K562 (cell line): ENCODE measurements at regions not wholly inside any gene's neighbourhood (a gene's known extent, or its start where the extent isn't known, plus 50 kb on each side); places are given as distances from the start of the nearest gene placed in this dataset.

Experiments used
- ATAC-seq: fragments of 200-7000 bp; cut with Tn5 transposase; 3 replicates; pipeline ENCODE4 v1.9.1; 2020; ENCODE audit warnings: moderate library complexity
- BruUV-seq: library from RNA; stranded (reverse); fragments of 400-500 nt; replicated peaks from 2 replicates; lab custom pipeline; 2021; lab: Mats Ljungman, UMichigan
- CTCF ChIA-PET: fragments of 300-600 bp; formaldehyde crosslinking; extraction: SDS; loops from one replicate; lab custom pipeline; 2021; ENCODE audit warnings: low intra/inter-chr PET ratio; lab: Yijun Ruan, JAX
- POLR2A ChIA-PET: fragments of 300-600, 350-650 bp; sonication (Branson Sonifier 250); formaldehyde crosslinking; extraction: SDS; loops from one replicate; lab custom pipeline; 2021; ENCODE audit warnings: antibody characterized with exemption, inconsistent platforms; lab: Yijun Ruan, JAX
- DNase-seq, 4 experiments: peaks; one replicate each; pipeline versions ENCODE4 v3.0.0 to v3.0.0-alpha.2; 2011 to 2018; ENCODE audit warnings: low spot score in 3 of 4, mixed read lengths in 3 of 4; ENCODE audit errors: extremely low read depth in 1 of 4
- FAIRE-seq: peaks from 2 replicates; lab custom pipeline; 2011; peaks lifted over from hg19 to GRCh38; lab: Jason Lieb, UNC
- H2AFZ ChIP-seq: 2 replicates; pipeline ENCODE4 v1.6.0; 2011; ENCODE audit warnings: low read depth, low read length, control low read depth, inconsistent platforms
- H3K27ac ChIP-seq: fragments of 200-600 bp; 3 replicates; pipeline ENCODE4 v1.8.0; 2011; ENCODE audit warnings: low read depth, mild to moderate bottlenecking, control low read depth, inconsistent platforms, low read length, moderate library complexity, mixed read lengths; ENCODE audit errors: extremely low read depth
- H3K27me3 ChIP-seq, 2 experiments: fragments of 300-600 bp in 1 of 2; 2 replicates in 1 of 2; 3 replicates in 1 of 2; pipeline versions ENCODE4 v1.6.0 to v1.8.0; 2011; ENCODE audit warnings: inconsistent platforms in 2 of 2, low read length in 2 of 2, mild to moderate bottlenecking in 1 of 2, mixed read lengths in 1 of 2, moderate library complexity in 1 of 2; ENCODE audit not compliant: control insufficient read depth in 2 of 2, insufficient read depth in 2 of 2
- H3K36me3 ChIP-seq: fragments of 300-600 bp; 3 replicates; pipeline ENCODE4 v1.8.0; 2011; ENCODE audit warnings: mild to moderate bottlenecking, low read length, inconsistent platforms; ENCODE audit not compliant: control insufficient read depth, insufficient read depth
- H3K4me1 ChIP-seq, 2 experiments: fragments of 200-600 bp in 1 of 2; replicated peaks in 1 of 2; 2 replicates in 1 of 2; 3 replicates in 1 of 2; pipeline versions ENCODE4 v1.5.1 to v1.8.0; 2011; ENCODE audit warnings: inconsistent platforms in 2 of 2, low read length in 2 of 2, mild to moderate bottlenecking in 1 of 2, mixed read lengths in 1 of 2, moderate library complexity in 1 of 2; ENCODE audit not compliant: control insufficient read depth in 2 of 2, insufficient read depth in 2 of 2
- H3K4me2 ChIP-seq: 2 replicates; pipeline ENCODE4 v1.6.1; 2011; ENCODE audit warnings: low read length, control low read depth, inconsistent platforms, mixed read lengths; ENCODE audit not compliant: insufficient read depth
- H3K4me3 ChIP-seq: fragments of 200-600 bp; sonication (generic), shearing (Covaris generic); 2 replicates; pipeline ENCODE4 v1.5.1; 2016; ENCODE audit warnings: control low read depth, inconsistent platforms
- H3K79me2 ChIP-seq: fragments of 200-600 bp; 3 replicates; pipeline ENCODE4 v1.8.0; 2011; ENCODE audit warnings: low read length, inconsistent platforms; ENCODE audit not compliant: control insufficient read depth, insufficient read depth
- H3K9ac ChIP-seq, 2 experiments: 2 replicates each; pipeline versions ENCODE4 v1.6.0 to v1.6.1; 2011; ENCODE audit warnings: low read depth in 2 of 2, low read length in 2 of 2, control low read depth in 1 of 2, inconsistent platforms in 1 of 2, mild to moderate bottlenecking in 1 of 2, mixed read lengths in 1 of 2; ENCODE audit not compliant: insufficient read depth in 1 of 2
- H3K9me1 ChIP-seq: one replicate; pipeline ENCODE4 v1.6.0; 2011; ENCODE audit warnings: inconsistent platforms, mild to moderate bottlenecking, low read length, moderate library complexity; ENCODE audit not compliant: control insufficient read depth, insufficient read depth
- H3K9me3 ChIP-seq: replicated peaks from 2 replicates; pipeline ENCODE4 v1.5.1; 2011; ENCODE audit warnings: low read depth, low read length, inconsistent platforms; ENCODE audit not compliant: control insufficient read depth, insufficient read depth
- H4K20me1 ChIP-seq: replicated peaks from 2 replicates; pipeline ENCODE4 v1.6.1; 2011; ENCODE audit warnings: low read length, inconsistent platforms, mixed read lengths; ENCODE audit not compliant: control insufficient read depth, insufficient read depth
- BRCA1 ChIP-seq, 2 experiments: fragments of 450-650 bp in 1 of 2; sonication (generic) in 1 of 2; formaldehyde crosslinking in 1 of 2; IDR thresholded peaks; 2 replicates each; pipeline versions ENCODE4 v1.5.0 to v1.6.1; 2017 to 2020; ENCODE audit warnings: mild to moderate bottlenecking in 1 of 2, missing genetic modification reagents in 1 of 2
- CBX8 ChIP-seq: fragments of 200-600 bp; sonication (generic); IDR thresholded peaks from 2 replicates; pipeline ENCODE4 v1.6.1; 2012; ENCODE audit warnings: borderline replicate concordance, mixed run types, low read depth, mild to moderate bottlenecking, moderate library complexity, mixed read lengths, low read length, control low read depth, inconsistent platforms; ENCODE audit not compliant: poor library complexity, severe bottlenecking; ENCODE audit errors: extremely low read depth
- CCAR2 ChIP-seq: fragments of 200-400 bp; formaldehyde crosslinking; IDR thresholded peaks from 2 replicates; pipeline ENCODE4 v1.6.1; 2017; ENCODE audit warnings: mild to moderate bottlenecking, low read depth, low read length
- ELF4 ChIP-seq: fragments of 450-650 bp; formaldehyde crosslinking; IDR thresholded peaks from 2 replicates; pipeline ENCODE4 v1.4.0; 2022; ENCODE audit warnings: missing genetic modification characterization
- FOXP4 ChIP-seq: sonication (generic); formaldehyde crosslinking; IDR thresholded peaks from 2 replicates; pipeline ENCODE4 v1.8.0; 2022; ENCODE audit warnings: mild to moderate bottlenecking, missing genetic modification reagents, borderline replicate concordance
- GABPA ChIP-seq: fragments of 200-800 bp; sonication (Bioruptor generic); conservative IDR thresholded peaks from 2 replicates; pipeline ENCODE4 v1.6.1; 2016; ENCODE audit warnings: low read depth, missing genetic modification characterization, missing compliant biosample characterization
- GATAD2B ChIP-seq: fragments of 450-650 bp; IDR thresholded peaks from 2 replicates; pipeline ENCODE4 v1.6.1; 2017; ENCODE audit warnings: mild to moderate bottlenecking, borderline replicate concordance
- NR2C1 ChIP-seq, 2 experiments: fragments of 450-650 bp; IDR thresholded peaks; 2 replicates each; pipeline ENCODE4 v1.6.1; 2017; ENCODE audit warnings: mild to moderate bottlenecking in 2 of 2, antibody characterized with exemption in 1 of 2, inconsistent platforms in 1 of 2, missing compliant biosample characterization in 1 of 2, missing genetic modification characterization in 1 of 2
- OTX1 ChIP-seq: fragments of 450-650 bp; formaldehyde crosslinking; IDR thresholded peaks from 2 replicates; pipeline ENCODE4 v1.4.0; 2022; ENCODE audit warnings: mild to moderate bottlenecking
- PCBP2 ChIP-seq: fragments of 200-400 bp; formaldehyde crosslinking; IDR thresholded peaks from 2 replicates; pipeline ENCODE4 v1.6.1; 2018; ENCODE audit warnings: low read length, low read depth, mild to moderate bottlenecking, moderate library complexity; ENCODE audit not compliant: poor library complexity, severe bottlenecking
- SRF ChIP-seq, 2 experiments: fragments of 250-450, 450-650 bp in 1 of 2; sonication (Bioruptor Pico) in 1 of 2; sonication (generic) in 1 of 2; formaldehyde crosslinking; IDR thresholded peaks; 2 replicates each; pipeline versions ENCODE4 v1.5.0 to v1.5.1; 2020 to 2022; ENCODE audit warnings: mild to moderate bottlenecking in 1 of 2, missing genetic modification reagents in 1 of 2
- THRB ChIP-seq: fragments of 450-650 bp; formaldehyde crosslinking; conservative IDR thresholded peaks from 2 replicates; pipeline ENCODE4 v1.4.0; 2022; ENCODE audit warnings: mild to moderate bottlenecking, missing genetic modification characterization
- XRCC4 ChIP-seq: IDR thresholded peaks from one replicate; pipeline ENCODE4 v1.6.1; 2011; ENCODE audit not compliant: insufficient read depth, insufficient read length; ENCODE audit errors: extremely low read depth
- ZNF655 ChIP-seq: fragments of 250-450 bp; sonication (Bioruptor Pico); IDR thresholded peaks from 2 replicates; pipeline ENCODE4 v1.5.0; 2021
- ZZZ3 ChIP-seq: fragments of 450-650 bp; IDR thresholded peaks from 2 replicates; pipeline ENCODE4 v1.6.1; 2016; ENCODE audit warnings: antibody characterized with exemption, mild to moderate bottlenecking, moderate library complexity
- WGBS: fragments of 100-300 bp; shearing (Covaris generic); methylation state at CpG from one replicate; pipeline ENCODE4 v1.1.6; 2016; ENCODE audit warnings: low coverage, mixed read lengths; ENCODE audit not compliant: insufficient coverage; ENCODE audit errors: missing lambda C conversion rate; 5-methylcytosine and 5-hydroxymethylcytosine counted together
- in situ Hi-C: fragments of 300-500 bp; cut with MboI; formaldehyde crosslinking; loops from 4 replicates; pipeline ENCODE4 v1.15.0; 2018; ENCODE audit warnings: inconsistent platforms, mixed read lengths
- intact Hi-C: fragments of 100-400 bp; cut with micrococcal nuclease; formaldehyde crosslinking; loops from 2 replicates; pipeline ENCODE4 v1.14.2; 2022

GRCh38 chr10:21406595-21407193, 118.8 kb downstream of the SKIDA1 start:
- DNase-seq = peak; percentile 17 to 34 (median 28)
- ChIA-PET POLR2A (interaction anchor here (1.4 kb wide), 1 partner anchor 341 kb away, joined by 3 read pairs; no protein-coding TSS in a partner anchor), CTCF (no interaction called here)
- no peaks in the 10 kb centered on the region for H3K36me3 ChIP-seq
- H3K9me3 ChIP-seq = 0 out of 2 replicates have a peak, but pooled peaks cover under 1% of the 10 kb centered on the region
- 1% methylated on average over 7 of the region's 7 CpGs for WGBS
- peak overlapping the region; percentile 57 for H2AFZ ChIP-seq
- H3K4me1 ChIP-seq = peaks cover 0 to 8% of the 10 kb centered on the region in 2 experiments; a peak in 3 of 5 replicates
- H4K20me1 ChIP-seq = no peaks in the 10 kb centered on the region
- intact Hi-C loops (no loop called here), in situ Hi-C loops (no loop called here)
- FAIRE-seq = peak; percentile 76
- H3K27me3 ChIP-seq = peaks cover 12 to 33% of the 10 kb centered on the region in 2 experiments
- no TSS peak for BruUV-seq
- no peaks in the 10 kb centered on the region for H3K79me2 ChIP-seq
- no peak overlapping the region for H3K27ac ChIP-seq
- no peak overlapping the region for H3K4me3 ChIP-seq
- H3K4me2 ChIP-seq = no peak overlapping the region
- H3K9ac ChIP-seq = no peak overlapping the region
- ATAC-seq = peak; percentile 75
- no peaks in the 10 kb centered on the region for H3K9me1 ChIP-seq
- TF ChIP-seq BRCA1 (IDR thresholded peaks at IDR 0.05) = no peak
- no peak for TF ChIP-seq BRCA1 (CRISPR knock-in tag; IDR thresholded peaks at IDR 0.05)
- no peak for TF ChIP-seq OTX1 (CRISPR knock-in tag)
- TF ChIP-seq NR2C1 (IDR thresholded peaks at IDR 0.05) = no peak
- no peak for TF ChIP-seq NR2C1 (tag; IDR thresholded peaks at IDR 0.05)
- TF ChIP-seq FOXP4 (CRISPR knock-in tag) = no peak
- TF ChIP-seq XRCC4 = no peak
- no peak for TF ChIP-seq CCAR2
- TF ChIP-seq ZZZ3 = no peak
- no peak for TF ChIP-seq ZNF655 (CRISPR knock-in tag)
- TF ChIP-seq CBX8 = no peak
- TF ChIP-seq GABPA = peak; percentile 59
- no peak for TF ChIP-seq SRF (CRISPR knock-in tag; IDR thresholded peaks at IDR 0.05)
- no peak for TF ChIP-seq ELF4 (CRISPR knock-in tag)
- TF ChIP-seq THRB = no peak
- no peak for TF ChIP-seq PCBP2
- no peak for TF ChIP-seq GATAD2B
